OCI-LY7 (cell line): ENCODE measurements at regions not wholly inside any gene's neighbourhood (a gene's known extent, or its start where the extent isn't known, plus 50 kb on each side); places are given as distances from the start of the nearest gene placed in this dataset.
A peak's percentile ranks its signal among the peaks of the same experiment; 100 is the strongest.

ENCODE experiments used
- BruUV-seq: library from RNA; stranded (reverse); fragments of 400-500 nt; replicated peaks from 2 replicates; lab custom pipeline; 2021; lab: Mats Ljungman, UMichigan
- CTCF ChIA-PET: fragments of 300-600 bp; sonication (Branson Sonifier 250); formaldehyde crosslinking; loops from one replicate; lab custom pipeline; 2022; ENCODE audit warnings: antibody characterized with exemption; ENCODE audit not compliant: unreplicated experiment; lab: Charles Lee
- POLR2A ChIA-PET: fragments of 300-600 bp; sonication (Branson Sonifier 250); formaldehyde crosslinking; loops from one replicate; lab custom pipeline; 2022; ENCODE audit warnings: antibody characterized with exemption; lab: Charles Lee
- DNase-seq: peaks from one replicate; pipeline ENCODE4 v3.0.0-alpha.2; 2015; ENCODE audit warnings: low spot score
- H2AFZ ChIP-seq: fragments of 200-600 bp; sonication (generic), shearing (Covaris generic); 2 replicates; pipeline ENCODE4 v1.6.1; 2014; ENCODE audit warnings: mild to moderate bottlenecking, antibody characterized with exemption, low read length, moderate library complexity
- H3K27ac ChIP-seq: fragments of 200-600 bp; sonication (generic); 2 replicates; pipeline ENCODE4 v1.5.1; 2014; ENCODE audit warnings: mixed run types, low read depth, mild to moderate bottlenecking, moderate library complexity, low read length, inconsistent platforms; ENCODE audit not compliant: poor library complexity, severe bottlenecking
- H3K36me3 ChIP-seq: fragments of 200-600 bp; sonication (generic); 2 replicates; pipeline ENCODE4 v1.6.1; 2014; ENCODE audit warnings: mild to moderate bottlenecking, antibody characterized with exemption, low read length, moderate library complexity, mixed read lengths; ENCODE audit not compliant: insufficient read depth
- H3K4me1 ChIP-seq: fragments of 200-600 bp; sonication (generic); 2 replicates; pipeline ENCODE4 v1.5.1; 2014; ENCODE audit warnings: mild to moderate bottlenecking, low read length; ENCODE audit not compliant: insufficient read depth, poor library complexity, severe bottlenecking
- H3K4me2 ChIP-seq: fragments of 200-600 bp; sonication (generic); 2 replicates; pipeline ENCODE4 v1.6.1; 2014; ENCODE audit warnings: mild to moderate bottlenecking, low read length
- H3K4me3 ChIP-seq: fragments of 200-600 bp; sonication (generic); 2 replicates; pipeline ENCODE4 v1.5.1; 2014; ENCODE audit warnings: mild to moderate bottlenecking, low read depth, low read length; ENCODE audit not compliant: poor library complexity, severe bottlenecking
- H3K79me2 ChIP-seq: fragments of 200-600 bp; sonication (generic); 2 replicates; pipeline ENCODE4 v1.6.1; 2016; ENCODE audit warnings: low read depth, mild to moderate bottlenecking, low read length, moderate library complexity, mixed read lengths; ENCODE audit not compliant: insufficient read depth
- H3K9me2 ChIP-seq: fragments of 200-600 bp; sonication (generic); 2 replicates; pipeline ENCODE4 v1.6.1; 2016; ENCODE audit warnings: mild to moderate bottlenecking, low read length, mixed read lengths; ENCODE audit not compliant: insufficient read depth
- H3K9me3 ChIP-seq: fragments of 200-600 bp; sonication (generic); 2 replicates; pipeline ENCODE4 v1.6.1; 2014; ENCODE audit warnings: mild to moderate bottlenecking, mixed run types, low read length, mixed read lengths
- H4K20me1 ChIP-seq: fragments of 200-600 bp; sonication (generic); 2 replicates; pipeline ENCODE4 v1.6.1; 2014; ENCODE audit warnings: mild to moderate bottlenecking, antibody characterized with exemption, low read length, moderate library complexity, mixed read lengths; ENCODE audit not compliant: insufficient read depth
- EZH2phosphoT487 ChIP-seq: fragments of 200-600 bp; sonication (generic); IDR thresholded peaks from 2 replicates; pipeline ENCODE4 v1.6.1; 2018; ENCODE audit warnings: low read depth, borderline replicate concordance, mild to moderate bottlenecking, mixed run types, antibody characterized with exemption, low read length, moderate library complexity, mixed read lengths
- intact Hi-C: fragments of 100-400 bp; cut with micrococcal nuclease; formaldehyde crosslinking; loops from one replicate; pipeline ENCODE4 v1.10.0; 2022; ENCODE audit not compliant: unreplicated experiment
- TF ChIP-seq, protein P1 (sequence below): fragments of 200-600 bp; sonication (generic); conservative IDR thresholded peaks from 2 replicates; pipeline ENCODE4 v1.5.1; 2014; ENCODE audit warnings: mild to moderate bottlenecking, antibody characterized with exemption, low read length, moderate library complexity, mixed read lengths

DNA sequence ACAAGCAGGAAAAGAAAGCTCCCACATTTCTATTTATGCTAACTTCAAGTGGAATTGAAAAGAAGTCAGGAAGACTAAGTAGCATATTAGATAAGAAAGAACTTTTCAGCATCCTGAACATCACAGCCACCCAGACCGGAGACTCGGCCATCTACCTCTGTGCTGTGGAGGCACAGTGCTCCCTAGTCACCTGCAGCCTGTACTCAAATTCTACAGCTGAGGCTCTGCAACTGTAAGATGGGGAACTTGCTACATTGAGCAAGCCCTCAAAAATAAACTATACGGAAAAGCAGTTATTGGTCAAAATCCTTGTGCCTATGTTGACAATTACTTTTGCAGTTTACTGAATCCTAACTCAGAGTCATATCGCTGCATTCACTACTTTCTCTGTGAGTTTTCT, 361.9 kb downstream of the DAD1 start:
- Histone ChIP-seq H3K79me2 (no peaks in the 10 kb centered on the region), H3K4me2 (no peak overlapping the region), H3K9me3 (peaks cover 4% of the 10 kb centered on the region), H2AFZ (no peak overlapping the region), H3K9me2 (no peaks in the 10 kb centered on the region), H3K4me3 (no peak overlapping the region), H3K27ac (no peak overlapping the region), H3K36me3 (no peaks in the 10 kb centered on the region), H3K4me1 (peaks cover 20% of the 10 kb centered on the region), H4K20me1 (no peaks in the 10 kb centered on the region)
- BruUV-seq = no TSS peak
- intact Hi-C loops = loop anchor here (2.0 kb wide), 1 partner anchor 148 kb away; no protein-coding TSS in a partner anchor
- no peak for DNase-seq
- TF ChIP-seq, protein P1, sequence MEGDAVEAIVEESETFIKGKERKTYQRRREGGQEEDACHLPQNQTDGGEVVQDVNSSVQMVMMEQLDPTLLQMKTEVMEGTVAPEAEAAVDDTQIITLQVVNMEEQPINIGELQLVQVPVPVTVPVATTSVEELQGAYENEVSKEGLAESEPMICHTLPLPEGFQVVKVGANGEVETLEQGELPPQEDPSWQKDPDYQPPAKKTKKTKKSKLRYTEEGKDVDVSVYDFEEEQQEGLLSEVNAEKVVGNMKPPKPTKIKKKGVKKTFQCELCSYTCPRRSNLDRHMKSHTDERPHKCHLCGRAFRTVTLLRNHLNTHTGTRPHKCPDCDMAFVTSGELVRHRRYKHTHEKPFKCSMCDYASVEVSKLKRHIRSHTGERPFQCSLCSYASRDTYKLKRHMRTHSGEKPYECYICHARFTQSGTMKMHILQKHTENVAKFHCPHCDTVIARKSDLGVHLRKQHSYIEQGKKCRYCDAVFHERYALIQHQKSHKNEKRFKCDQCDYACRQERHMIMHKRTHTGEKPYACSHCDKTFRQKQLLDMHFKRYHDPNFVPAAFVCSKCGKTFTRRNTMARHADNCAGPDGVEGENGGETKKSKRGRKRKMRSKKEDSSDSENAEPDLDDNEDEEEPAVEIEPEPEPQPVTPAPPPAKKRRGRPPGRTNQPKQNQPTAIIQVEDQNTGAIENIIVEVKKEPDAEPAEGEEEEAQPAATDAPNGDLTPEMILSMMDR = no peak
- no peak for TF ChIP-seq EZH2phosphoT487
- POLR2A ChIA-PET = interaction anchor here (1.1 to 1.7 kb wide), 2 partner anchors 9 to 153 kb away, joined by 3 to 4 read pairs; no protein-coding TSS in a partner anchor
- CTCF ChIA-PET = interaction anchor here (0.7 kb wide), 1 partner anchor 25 kb away, joined by 3 read pairs; no protein-coding TSS in a partner anchor

DNA sequence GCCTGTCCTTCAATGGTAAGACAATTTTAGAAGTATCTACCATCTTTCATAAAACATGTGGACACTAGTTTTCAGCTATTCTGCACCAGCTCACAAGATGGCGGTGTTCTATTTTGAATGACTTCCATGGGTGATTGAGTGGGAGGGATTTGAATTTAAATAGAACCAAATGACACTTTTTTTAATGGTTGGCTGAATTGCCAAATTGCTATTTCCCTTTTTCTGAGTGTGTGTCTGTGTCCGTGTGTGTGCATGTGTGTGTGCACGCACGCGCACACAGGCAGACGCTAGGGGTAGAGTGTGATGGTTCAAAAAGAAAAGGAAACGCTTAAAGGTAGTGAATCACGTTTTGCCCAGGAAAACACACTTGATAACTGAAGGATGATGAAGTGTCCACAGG, 362.6 kb downstream of the DAD1 start:
- Histone ChIP-seq H2AFZ (peak overlapping the region; percentile 31; the same call in 1 of the 2 replicates), H4K20me1 (no peaks in the 10 kb centered on the region), H3K4me1 (peaks cover 16% of the 10 kb centered on the region), H3K4me3 (no peak overlapping the region), H3K9me3 (no peaks in the 10 kb centered on the region), H3K9me2 (no peaks in the 10 kb centered on the region), H3K79me2 (no peaks in the 10 kb centered on the region), H3K36me3 (no peaks in the 10 kb centered on the region), H3K4me2 (peak overlapping the region; percentile 6; the same call in 1 of the 2 replicates), H3K27ac (no peak overlapping the region)
- TF ChIP-seq, protein P1 = peak; percentile 73
- no peak for TF ChIP-seq EZH2phosphoT487
- CTCF ChIA-PET = no interaction called here
- intact Hi-C loops = loop anchor here (2.0 kb wide), 1 partner anchor 148 kb away; no protein-coding TSS in a partner anchor
- peak; percentile 27 for DNase-seq
- no TSS peak for BruUV-seq
- POLR2A ChIA-PET = interaction anchor here (1.7 kb wide), 1 partner anchor 8 kb away, joined by 4 read pairs; no protein-coding TSS in a partner anchor

DNA sequence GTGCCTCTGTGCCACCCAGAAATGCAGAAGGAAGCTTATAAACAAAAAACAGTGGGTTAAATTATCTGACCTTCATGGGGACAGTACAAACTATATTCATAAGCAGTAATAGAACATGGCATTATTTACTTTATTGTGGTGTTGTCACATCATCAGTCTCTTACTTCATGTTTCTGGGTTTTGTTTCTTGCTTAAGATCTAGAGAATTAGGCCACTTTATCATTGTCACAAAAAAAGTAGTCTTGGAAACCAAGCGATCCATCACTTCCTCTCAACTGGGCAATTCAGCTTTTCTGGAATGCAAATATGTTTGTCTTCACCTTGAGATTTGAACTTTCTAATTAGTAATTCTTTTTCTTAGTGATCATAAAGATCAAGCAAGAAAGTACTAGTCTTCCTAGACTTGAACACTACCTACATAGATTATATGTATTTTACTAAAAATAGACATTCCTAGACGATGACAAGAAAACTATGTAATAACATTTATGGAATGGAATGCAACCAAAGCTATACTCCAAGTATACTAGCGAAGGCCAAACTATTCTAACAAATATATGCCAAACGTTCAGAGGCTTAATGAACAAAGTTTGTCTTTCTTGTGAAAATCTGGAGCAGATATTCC, 363.4 kb downstream of the DAD1 start:
- CTCF ChIA-PET = no interaction called here
- no peaks in the 10 kb centered on the region for H4K20me1 ChIP-seq
- H3K4me2 ChIP-seq = no peak overlapping the region

More for the DNA sequence above, 363.4 kb downstream of the DAD1 start:
- TF ChIP-seq, protein P1 = no peak
- no peak for TF ChIP-seq EZH2phosphoT487
- peaks cover 9% of the 10 kb centered on the region for H3K4me1 ChIP-seq
- no peaks in the 10 kb centered on the region for H3K79me2 ChIP-seq
- DNase-seq = no peak
- H3K27ac ChIP-seq = no peak overlapping the region
- H3K9me3 ChIP-seq = no peaks in the 10 kb centered on the region
- H3K9me2 ChIP-seq = no peaks in the 10 kb centered on the region
- H2AFZ ChIP-seq = peak overlapping the region; percentile 9; the same call in 1 of the 2 replicates
- H3K4me3 ChIP-seq = no peak overlapping the region
- POLR2A ChIA-PET = no interaction called here
- BruUV-seq = no TSS peak
- intact Hi-C loops = loop anchor here (2.0 kb wide), 1 partner anchor 149 kb away; no protein-coding TSS in a partner anchor
- H3K36me3 ChIP-seq = no peaks in the 10 kb centered on the region
